GM21619 (cell line): ENCODE measurements at regions not wholly inside any gene's neighbourhood (a gene's known extent, or its start where the extent isn't known, plus 50 kb on each side); places are given as distances from the start of the nearest gene placed in this dataset.
"Not testable (repeated sequence)": the region's sequence is repeated elsewhere in the genome, so short reads cannot be mapped to it uniquely, and the experiment has no call there.

Experiments
- ATAC-seq: cut with Tn5 transposase; IDR thresholded peaks from one replicate; pipeline ENCODE4 v1.9.1; 2021; ENCODE audit not compliant: unreplicated experiment

DNA sequence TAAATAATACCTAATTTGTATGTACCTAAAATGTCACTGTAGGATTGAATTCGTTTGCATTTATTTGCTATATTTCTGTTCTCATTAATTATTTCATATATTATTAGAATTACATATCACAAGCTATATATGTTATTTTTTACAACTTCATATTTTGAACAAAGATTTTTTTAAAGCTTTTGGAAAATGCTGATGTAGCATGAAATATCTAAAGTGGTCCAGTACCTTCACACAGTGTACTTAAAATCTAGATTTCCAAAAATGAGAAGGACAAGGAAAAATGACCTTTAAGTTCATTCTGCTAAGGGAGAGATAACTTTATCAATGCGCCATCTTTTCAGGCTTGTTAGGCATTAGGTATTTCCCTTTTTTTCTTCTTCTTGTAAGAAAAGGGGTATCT lies 71.8 kb downstream of the LARP7 start:
- ATAC-seq: no peak

GRCh38 chr4:112714922-112715901 lies 78.3 kb downstream of the LARP7 start:
- no peak for ATAC-seq

DNA sequence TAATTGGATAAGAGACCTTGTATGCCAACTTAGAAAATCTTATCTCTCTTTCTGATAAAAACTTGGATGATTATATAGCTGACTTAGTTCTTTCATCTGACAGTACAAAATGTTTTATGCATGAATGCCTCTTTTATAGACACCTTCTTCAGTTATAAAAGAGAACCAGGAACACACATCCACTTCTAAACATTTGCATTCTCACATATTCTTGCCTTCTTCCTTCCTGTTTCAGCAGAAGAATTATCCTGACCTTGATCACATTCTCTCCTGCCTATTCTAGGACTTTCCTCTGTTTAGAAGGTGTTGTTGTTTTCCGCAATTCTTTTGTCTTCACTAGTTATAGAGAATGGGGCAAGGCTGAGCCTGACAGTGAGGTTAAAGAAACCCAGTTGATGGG lies 80.9 kb downstream of the LARP7 start:
- no peak for ATAC-seq

DNA sequence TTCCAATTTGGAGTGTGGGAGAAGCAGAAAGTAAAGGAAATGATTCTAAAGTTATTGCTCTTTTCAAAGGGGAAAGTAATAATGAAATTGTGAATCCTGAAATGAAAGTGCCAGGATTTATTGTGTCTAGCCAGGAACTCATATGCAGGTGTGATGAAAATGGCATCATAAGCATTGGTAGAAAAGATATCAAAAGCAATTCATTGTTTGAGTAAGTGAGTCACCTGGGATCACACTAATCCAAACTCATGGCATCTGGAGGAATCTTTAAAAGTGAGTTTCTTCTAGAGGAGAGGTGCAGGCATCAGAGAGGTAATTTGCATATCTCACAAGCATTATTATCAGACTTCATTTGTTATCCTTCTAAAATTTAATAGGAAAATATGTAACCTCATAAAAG lies 84.7 kb downstream of the LARP7 start:
- no peak for ATAC-seq

DNA sequence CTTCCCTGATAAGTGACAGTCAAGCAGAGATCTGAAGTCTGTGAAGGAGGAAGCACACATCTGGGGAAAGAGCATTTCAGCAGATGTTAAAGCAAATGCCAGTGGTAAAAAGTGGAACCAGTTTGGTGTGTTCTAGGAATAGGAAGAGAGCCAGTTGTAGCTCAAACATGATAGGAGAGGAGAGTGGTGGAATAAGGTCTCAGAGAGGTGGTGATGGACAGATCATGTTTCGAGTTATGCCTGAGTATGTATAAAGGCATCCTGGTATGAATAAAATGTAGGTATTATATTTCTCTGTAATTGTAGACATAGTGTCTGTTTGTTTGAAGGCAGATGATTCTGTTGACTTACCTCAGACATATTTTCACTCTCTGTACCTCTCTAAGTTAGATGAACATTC lies 89.1 kb downstream of the LARP7 start:
- no peak for ATAC-seq

- not testable (repeated sequence) for ATAC-seq
These were observed 90.8 kb downstream of the LARP7 start for GRCh38 chr4:112727728-112728127.

- no peak for ATAC-seq
These were observed 94.8 kb downstream of the LARP7 start for GRCh38 chr4:112731715-112732114.

- ATAC-seq: no peak
These were observed 95.2 kb downstream of the LARP7 start for GRCh38 chr4:112732142-112732541.

- ATAC-seq: peak; percentile 68
These were observed 98.6 kb downstream of the LARP7 start for GRCh38 chr4:112735474-112735951.

DNA sequence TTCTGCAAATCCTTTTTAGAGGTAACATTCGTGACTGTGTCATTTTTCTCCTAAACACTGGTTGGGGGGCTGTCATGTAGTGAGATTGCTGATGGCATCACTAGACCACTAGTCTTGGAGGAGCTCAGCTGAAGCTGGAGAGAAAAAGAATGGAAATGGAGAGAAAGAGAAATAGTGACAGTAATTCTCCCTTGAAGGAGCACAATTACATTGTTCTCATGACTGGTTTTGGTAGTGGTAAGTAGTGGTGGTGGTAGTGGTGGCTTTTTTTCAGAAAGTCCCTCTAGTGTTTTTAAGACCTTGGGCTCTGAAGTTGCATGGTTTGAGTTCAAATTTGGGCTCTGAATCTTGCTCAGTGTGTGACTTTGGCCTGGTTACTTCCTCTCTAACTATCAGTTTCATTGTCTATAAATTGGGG lies 99.8 kb downstream of the LARP7 start:
- ATAC-seq: peak; percentile 28

GRCh38 chr4:112739442-112739841 lies 102.5 kb downstream of the LARP7 start:
- ATAC-seq: no peak

DNA sequence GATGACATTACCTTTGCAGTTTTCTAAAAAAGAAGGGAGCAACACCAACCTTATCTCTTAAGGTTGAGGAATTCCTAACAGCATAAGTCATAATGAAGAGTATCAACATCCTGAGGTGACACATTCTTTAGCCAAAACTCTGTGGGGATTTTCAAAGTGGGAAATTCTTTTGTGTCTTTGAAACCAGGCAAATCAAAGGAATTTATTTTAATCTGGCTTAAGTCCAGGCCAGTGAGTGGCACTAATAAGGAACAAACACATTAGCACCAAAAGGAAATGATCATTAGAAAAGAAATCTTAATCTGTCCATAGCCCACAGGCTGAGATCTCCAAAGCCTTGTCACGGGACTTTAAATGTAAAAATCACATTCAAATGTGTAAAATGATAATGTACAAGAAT lies 110.1 kb downstream of the LARP7 start:
- no peak for ATAC-seq

- ATAC-seq: no peak
These were observed 111.5 kb downstream of the LARP7 start for GRCh38 chr4:112748352-112748878.

GRCh38 chr4:112750749-112751148 lies 113.8 kb downstream of the LARP7 start:
- ATAC-seq: not testable (repeated sequence)

DNA sequence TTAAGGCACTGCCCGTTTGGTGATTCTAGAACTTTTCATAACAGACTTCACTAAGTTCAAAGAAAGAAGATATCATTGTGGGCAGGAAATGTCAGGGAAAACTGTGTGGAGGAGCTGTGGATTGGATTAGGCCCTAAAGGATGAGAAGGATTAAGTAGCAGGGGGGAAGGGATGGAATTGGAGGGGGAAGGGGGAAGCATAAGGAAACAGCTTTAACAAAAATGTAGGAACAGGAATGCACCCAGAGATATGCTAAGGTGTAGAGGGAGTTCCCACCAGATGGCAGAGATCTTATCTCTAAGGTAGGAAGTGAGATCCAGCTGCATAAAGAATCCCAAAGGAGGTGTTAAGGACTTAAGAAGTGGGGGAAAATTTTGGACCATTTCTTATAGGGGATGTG lies 114.5 kb downstream of the LARP7 start:
- no peak for ATAC-seq

DNA sequence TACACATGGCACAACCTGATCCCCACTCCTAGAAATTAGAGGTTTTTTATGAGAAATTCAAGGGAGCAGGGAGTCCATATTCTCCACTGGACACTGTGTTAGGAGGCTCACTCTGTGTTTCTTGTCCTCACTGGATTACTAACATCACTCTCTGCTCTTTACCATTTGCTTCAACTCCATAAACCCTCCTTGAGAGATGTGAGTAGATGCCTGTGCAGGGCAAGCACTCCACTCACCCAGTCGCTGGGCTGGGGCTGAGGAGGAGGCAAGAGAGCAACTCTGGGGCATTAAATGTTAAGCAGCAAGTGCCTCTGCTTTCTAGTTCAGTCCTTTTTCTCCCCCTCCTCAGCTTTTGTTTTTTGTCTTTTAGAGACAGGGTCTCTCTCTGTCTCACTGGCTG lies 115.1 kb downstream of the LARP7 start:
- no peak for ATAC-seq

DNA sequence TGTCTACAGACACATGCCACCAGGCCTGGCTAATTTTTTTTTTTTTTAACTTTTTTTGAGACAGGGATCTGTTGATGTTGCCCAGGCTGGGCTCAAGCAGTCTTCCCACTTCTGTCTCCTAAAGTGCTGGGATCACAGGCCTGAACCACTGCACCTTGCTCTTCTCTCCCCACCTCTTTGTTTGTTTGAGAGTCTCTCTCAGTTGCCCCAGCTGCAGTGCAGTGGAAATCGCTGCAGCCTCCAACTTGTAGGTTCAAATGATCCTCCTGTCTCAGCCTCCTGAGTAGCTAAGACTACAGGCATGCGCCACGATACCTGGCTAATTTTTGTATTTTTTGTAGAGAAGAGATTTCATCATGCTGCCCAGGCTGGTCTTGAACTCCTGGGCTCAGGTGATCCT lies 115.6 kb downstream of the LARP7 start:
- ATAC-seq: no peak

- ATAC-seq: no peak
These were observed 116.4 kb downstream of the LARP7 start for GRCh38 chr4:112753333-112753732.

DNA sequence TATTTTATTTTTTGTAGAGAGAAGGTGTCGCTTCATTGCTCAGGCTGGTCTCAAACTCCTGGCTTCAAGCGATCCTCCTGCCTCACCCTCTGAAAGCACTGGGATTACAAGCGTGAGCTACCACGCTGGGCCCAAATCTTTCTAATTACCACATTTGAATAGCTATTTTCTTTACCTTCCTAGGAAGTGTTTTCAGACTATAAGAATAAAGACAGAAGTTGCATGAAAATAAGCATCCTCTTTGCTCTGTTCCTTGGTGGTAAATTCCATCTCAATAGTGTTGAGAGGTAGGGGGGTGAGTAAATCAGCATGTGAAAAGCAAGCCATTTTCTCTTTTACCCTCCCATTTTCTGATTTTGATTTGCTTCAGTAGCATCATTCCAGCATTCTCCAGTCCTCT lies 122.4 kb downstream of the LARP7 start:
- no peak for ATAC-seq

GRCh38 chr4:112765317-112765974 lies 128.5 kb downstream of the LARP7 start:
- ATAC-seq: peak; percentile 71

- ATAC-seq: no peak
These were observed 129.5 kb downstream of the LARP7 start for GRCh38 chr4:112766422-112766821.

- no peak for ATAC-seq
These were observed 130.4 kb downstream of the LARP7 start for GRCh38 chr4:112767386-112767785.
